ENCODE measurements at regions not wholly inside any gene's neighbourhood (a gene's known extent, or its start where the extent isn't known, plus 50 kb on each side); places are given as distances from the start of the nearest gene placed in this dataset.
"Not testable (repeated sequence)": the region's sequence is repeated elsewhere in the genome, so short reads cannot be mapped to it uniquely, and the experiment has no call there.

GRCh38 chr6:67184405-67184804, 1450.7 kb upstream of the ADGRB3 start:
- DNase-seq (ENCODE audit: low read depth in 3 of 3, low spot score in 2 of 3), result no peak

- DNase-seq (ENCODE audit: low read depth in 3 of 3, low spot score in 2 of 3), result no peak
These were observed 1460.0 kb upstream of the ADGRB3 start for GRCh38 chr6:67175101-67175500.

DNA sequence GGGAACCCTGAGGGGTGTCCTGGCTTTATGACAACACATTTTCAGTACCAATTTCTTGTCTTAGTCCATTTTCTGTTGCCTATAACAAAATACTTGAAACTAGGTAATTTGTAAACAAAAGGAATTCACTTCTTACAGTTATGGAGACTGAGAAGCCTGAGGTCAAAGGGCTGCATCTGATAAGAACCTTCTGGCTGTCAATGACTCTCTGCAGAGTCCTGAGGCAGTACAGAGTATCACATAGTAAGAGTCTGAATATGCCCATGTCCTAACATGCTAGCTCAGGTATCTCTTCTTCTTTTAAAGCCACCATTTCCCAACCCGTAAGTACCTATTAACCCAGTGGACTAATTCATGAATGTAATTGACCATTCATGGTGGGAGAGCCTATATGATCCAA, 1458.6 kb upstream of the EYS start:
- DNase-seq (ENCODE audit: low read depth in 3 of 3, low spot score in 2 of 3), result no peak

GRCh38 chr6:67160820-67161219, 1453.8 kb upstream of the EYS start:
- no peak for DNase-seq (ENCODE audit: low read depth in 3 of 3, low spot score in 2 of 3)

DNA sequence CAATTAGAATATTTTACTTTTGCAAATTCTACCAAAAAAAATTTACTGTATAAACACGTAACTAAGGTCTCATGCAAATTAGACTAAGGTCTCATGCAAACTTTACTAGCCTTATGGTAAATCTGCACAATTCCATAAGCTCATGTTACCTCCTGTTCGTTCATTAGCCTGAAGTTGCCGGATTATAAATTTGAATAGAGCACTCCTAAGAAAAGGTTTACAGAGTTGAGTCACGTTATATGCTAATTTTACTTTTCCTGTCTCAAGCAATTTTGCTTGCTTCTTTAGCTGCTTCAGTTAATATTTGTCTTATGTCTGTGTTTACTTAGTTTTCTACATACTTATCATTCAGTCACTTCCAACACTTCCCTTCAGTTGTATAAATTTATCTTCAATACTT, 1434.0 kb upstream of the EYS start:
- no peak for DNase-seq (ENCODE audit: low read depth in 3 of 3, low spot score in 2 of 3)

DNA sequence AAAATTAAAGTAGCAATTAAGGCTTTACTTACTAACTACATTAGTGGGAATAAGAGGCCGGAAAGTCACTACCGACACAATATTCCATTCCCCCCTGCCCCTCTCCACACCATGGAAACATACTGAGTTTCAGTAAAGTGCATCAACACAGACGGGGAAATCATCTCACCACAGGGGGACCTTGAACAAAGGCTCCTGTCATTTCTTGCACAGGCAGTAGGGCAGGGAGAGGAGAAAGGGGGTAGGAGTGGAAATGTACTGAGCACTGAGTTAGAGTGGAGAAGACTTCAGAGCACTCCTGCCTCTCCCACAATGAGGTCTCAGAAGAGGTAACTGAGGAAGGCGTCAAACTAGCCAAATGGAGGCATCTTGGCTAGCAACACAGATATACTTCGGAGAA, 1426.9 kb upstream of the EYS start:
- DNase-seq (ENCODE audit: low read depth in 3 of 3, low spot score in 2 of 3), result no peak

DNA sequence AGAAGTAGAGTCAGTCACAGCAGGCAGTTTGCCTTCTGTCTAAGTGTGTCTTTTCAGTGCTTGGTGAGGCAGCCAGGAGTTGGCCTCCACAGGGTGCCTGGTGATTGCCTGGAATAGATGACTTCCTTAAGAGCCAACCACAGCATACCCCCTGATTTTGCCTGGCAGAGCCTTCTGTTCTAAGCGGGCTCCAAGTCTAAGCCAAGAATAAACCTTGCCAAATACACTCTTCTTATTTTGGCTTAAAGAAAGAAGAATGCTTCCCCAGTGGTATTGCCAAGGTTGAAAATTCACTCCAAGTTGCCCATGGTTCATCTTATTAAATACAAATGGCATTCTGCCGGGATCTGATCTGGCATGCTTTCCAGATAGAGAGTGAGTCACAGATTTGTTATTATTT, 1424.8 kb upstream of the EYS start:
- no peak for DNase-seq (ENCODE audit: low read depth in 3 of 3, low spot score in 2 of 3)

GRCh38 chr6:67129780-67130179, 1422.8 kb upstream of the EYS start:
- no peak for DNase-seq (ENCODE audit: low read depth in 3 of 3, low spot score in 2 of 3)

- DNase-seq (ENCODE audit: low read depth in 3 of 3, low spot score in 2 of 3), result no peak
These were observed 1420.0 kb upstream of the EYS start for GRCh38 chr6:67127041-67127440.

DNA sequence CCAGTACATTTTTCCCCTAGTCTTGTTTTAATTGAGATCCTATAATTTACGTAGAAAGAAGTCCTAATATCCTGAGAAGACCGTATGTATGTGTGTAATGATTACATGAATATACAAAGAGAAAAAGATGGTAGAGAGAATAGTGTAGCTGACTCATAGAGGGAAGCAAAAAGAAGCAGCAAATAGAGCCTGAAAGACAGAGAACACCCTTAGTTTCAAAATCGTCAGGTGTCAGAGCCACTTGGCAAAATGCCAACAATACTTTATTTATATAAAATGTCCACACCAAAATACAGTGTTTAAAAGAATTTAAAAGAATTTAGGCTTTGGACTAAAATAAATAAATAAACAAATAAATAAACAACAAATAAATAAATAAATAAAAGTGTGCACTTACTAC, 1414.1 kb upstream of the EYS start:
- DNase-seq (ENCODE audit: low read depth in 3 of 3, low spot score in 2 of 3), result no peak

GRCh38 chr6:67112120-67112519, 1405.1 kb upstream of the EYS start:
- DNase-seq (ENCODE audit: low read depth in 3 of 3, low spot score in 2 of 3), result no peak

- DNase-seq (ENCODE audit: low read depth in 3 of 3, low spot score in 2 of 3), result no peak
These were observed 1395.7 kb upstream of the EYS start for GRCh38 chr6:67102743-67103142.

DNA sequence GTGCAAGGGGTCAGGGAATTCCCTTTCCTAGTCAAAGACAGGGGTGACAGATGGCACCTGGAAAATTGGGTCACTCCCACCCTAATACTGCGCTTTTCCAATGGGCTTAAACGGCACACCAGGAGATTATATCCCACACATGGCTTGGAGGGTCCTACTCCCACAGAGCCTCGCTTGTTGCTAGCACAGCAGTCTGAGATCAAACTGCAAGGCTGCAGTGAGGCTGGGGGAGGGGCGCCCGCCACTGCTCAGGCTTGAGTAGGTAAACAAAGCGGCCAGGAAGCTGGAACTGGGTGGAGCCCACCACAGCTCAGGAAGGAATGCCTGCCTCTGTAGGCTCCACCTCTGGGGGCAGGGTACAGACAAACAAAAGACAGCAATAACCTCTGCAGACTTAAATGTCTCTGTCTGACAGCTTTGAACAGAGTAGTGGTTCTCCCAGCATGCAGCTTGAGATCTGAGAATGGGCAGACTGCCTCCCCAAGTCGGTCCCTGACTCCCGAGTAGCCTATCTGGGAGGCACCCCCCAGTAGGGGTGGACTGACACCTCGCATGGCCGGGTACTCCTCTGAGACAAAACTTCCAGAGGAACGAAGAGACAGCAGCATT, 1388.7 kb upstream of the EYS start:
- not testable (repeated sequence) for DNase-seq (ENCODE audit: low read depth in 3 of 3, low spot score in 2 of 3)

DNA sequence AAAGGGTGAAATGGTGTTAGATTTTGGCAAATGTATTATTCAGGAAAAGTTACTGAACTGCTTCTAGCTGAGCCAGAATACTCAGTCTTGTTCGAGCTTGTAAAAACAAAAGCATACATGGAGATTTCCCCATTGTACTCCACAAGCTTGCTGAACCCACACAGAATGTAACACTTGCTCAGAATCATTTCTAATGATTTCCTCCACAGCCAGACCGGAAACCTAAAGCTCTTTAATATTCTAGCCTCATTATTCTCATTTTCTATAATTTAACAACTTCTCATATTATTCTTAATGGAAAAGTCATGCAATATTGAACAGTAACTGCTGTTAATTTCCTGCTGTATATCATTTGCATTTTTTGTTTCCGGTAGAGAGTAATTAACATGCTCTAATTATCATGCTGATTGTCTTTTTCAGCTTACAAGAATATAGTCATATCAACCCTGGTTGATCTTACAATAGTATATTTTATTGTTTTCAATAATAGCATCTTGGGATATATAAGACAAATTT, 1387.5 kb upstream of the EYS start:
- DNase-seq (ENCODE audit: low read depth in 3 of 3, low spot score in 2 of 3), result no peak

GRCh38 chr6:67073938-67074337, 1366.9 kb upstream of the EYS start:
- DNase-seq (ENCODE audit: low read depth in 3 of 3, low spot score in 2 of 3), result no peak

DNA sequence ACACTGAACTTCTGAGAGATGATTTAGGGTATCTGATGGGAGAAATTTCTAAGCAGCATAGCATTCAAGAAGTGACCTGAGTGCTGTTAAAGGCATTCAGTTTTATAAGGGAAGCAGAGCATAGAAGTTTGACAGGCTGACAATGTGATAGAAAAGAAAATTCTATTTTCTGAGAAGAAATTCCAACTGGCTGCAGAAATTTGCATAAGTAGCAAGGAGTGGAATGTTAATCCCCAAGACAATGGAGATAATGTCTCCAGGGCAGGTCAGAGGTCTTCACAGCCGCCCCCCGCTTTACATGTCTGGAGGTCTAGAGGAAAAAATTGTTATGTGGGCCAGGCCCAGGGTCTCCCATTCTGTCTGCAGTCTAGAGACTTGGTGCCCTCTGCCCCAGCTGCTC, 1361.8 kb upstream of the EYS start:
- no peak for DNase-seq (ENCODE audit: low read depth in 3 of 3, low spot score in 2 of 3)

DNA sequence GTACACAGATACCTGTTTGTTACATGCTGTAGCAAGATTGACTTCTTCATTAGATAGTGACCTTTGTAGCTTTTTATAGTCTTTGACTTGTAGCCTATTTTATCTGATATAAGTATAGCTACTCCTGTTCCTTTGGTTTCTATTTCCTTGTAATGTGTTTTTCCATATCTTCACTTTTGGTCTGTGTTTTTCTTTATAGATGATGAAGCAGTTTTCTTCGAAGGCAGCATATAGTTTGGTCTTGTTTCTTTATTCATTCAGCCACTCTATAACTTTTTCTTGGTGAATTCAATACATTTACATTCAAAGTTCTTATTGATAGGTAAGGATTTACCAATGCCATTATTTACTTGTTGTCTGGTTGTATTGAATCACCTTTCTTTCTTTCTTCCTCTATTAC, 1357.3 kb upstream of the EYS start:
- no peak for DNase-seq (ENCODE audit: low read depth in 3 of 3, low spot score in 2 of 3)

GRCh38 chr6:67047996-67048395, 1341.0 kb upstream of the EYS start:
- DNase-seq (ENCODE audit: low read depth in 3 of 3, low spot score in 2 of 3), result no peak

DNA sequence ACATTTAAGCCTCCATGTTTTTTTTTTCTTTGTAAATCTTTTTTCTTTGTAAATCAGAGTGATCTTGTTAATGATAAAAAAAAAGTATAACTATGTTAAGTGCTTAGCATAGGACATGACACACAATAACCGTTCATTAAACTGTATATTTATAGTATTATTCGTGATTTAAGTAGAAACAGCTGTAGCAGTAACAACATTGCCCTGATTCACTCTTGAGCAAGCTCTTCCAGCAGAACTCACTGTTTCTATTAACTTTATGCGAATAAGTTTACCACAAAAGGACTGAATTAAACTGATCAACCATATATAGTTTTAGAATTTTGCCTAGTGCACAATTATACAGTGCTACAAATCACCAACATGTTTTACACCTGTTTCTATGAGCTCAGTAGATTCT, 1338.0 kb upstream of the EYS start:
- DNase-seq (ENCODE audit: low read depth in 3 of 3, low spot score in 2 of 3), result no peak

GRCh38 chr6:67031451-67031850, 1324.4 kb upstream of the EYS start:
- no peak for DNase-seq (ENCODE audit: low read depth in 3 of 3, low spot score in 2 of 3)

GRCh38 chr6:67030861-67031260, 1323.8 kb upstream of the EYS start:
- no peak for DNase-seq (ENCODE audit: low read depth in 3 of 3, low spot score in 2 of 3)

GRCh38 chr6:67016921-67017460, 1310.0 kb upstream of the EYS start:
- no peak for DNase-seq (ENCODE audit: low read depth in 3 of 3, low spot score in 2 of 3)

- no peak for DNase-seq (ENCODE audit: low read depth in 3 of 3, low spot score in 2 of 3)
These were observed 1304.4 kb upstream of the EYS start for GRCh38 chr6:67011441-67011840.

Measured in right renal cortex interstitium (tissue), 3 donors.